Body of pancreas (tissue), 4 donors: ENCODE measurements at regions not wholly inside any gene's neighbourhood (a gene's known extent, or its start where the extent isn't known, plus 50 kb on each side); places are given as distances from the start of the nearest gene placed in this dataset.
"Not testable (repeated sequence)": the region's sequence is repeated elsewhere in the genome, so short reads cannot be mapped to it uniquely, and the experiment has no call there.

Experiments used
- ATAC-seq: fragments of 150-250 bp; one replicate; pipeline ENCODE4 v1.9.1; 2016
- DNase-seq, 4 donors: peaks; one replicate each; pipeline ENCODE4 v3.0.0-alpha.2; 2019
- H3K27ac ChIP-seq, 4 donors: fragments of 200-600 bp; sonication (generic); 1 replicate in 3 of 4; 2 replicates in 1 of 4; pipeline versions ENCODE4 v1.5.1 to v1.6.1; 2016 to 2019; ENCODE audit warnings: mild to moderate bottlenecking in 1 of 4, mixed read lengths in 1 of 4, moderate library complexity in 1 of 4
- H3K27me3 ChIP-seq, 2 donors: fragments of 200-600 bp; sonication (generic); one replicate each; pipeline ENCODE4 v1.6.0; 2016; ENCODE audit warnings: mild to moderate bottlenecking in 1 of 2
- H3K36me3 ChIP-seq, 2 donors: fragments of 200-600 bp; sonication (generic); replicated peaks in 1 of 2; 2 replicates each; pipeline ENCODE4 v1.5.1; 2016; ENCODE audit warnings: low read depth in 2 of 2; ENCODE audit not compliant: insufficient read depth in 1 of 2
- H3K4me1 ChIP-seq: fragments of 200-600 bp; sonication (generic); one replicate; pipeline ENCODE4 v1.6.0; 2016
- H3K4me3 ChIP-seq, 2 donors: fragments of 200-600 bp; sonication (generic); 1 replicate in 1 of 2; 2 replicates in 1 of 2; pipeline ENCODE4 v1.5.1; 2016 to 2019
- H3K9me3 ChIP-seq, 3 donors: fragments of 200-600 bp; sonication (generic); 1 replicate in 2 of 3; 2 replicates in 1 of 3; pipeline ENCODE4 v1.5.1; 2016
- POLR2A ChIP-seq, 3 donors: fragments of 450-650 bp; IDR thresholded peaks; one replicate each; pipeline ENCODE4 v1.6.1; 2016; ENCODE audit warnings: antibody characterized with exemption in 3 of 3, mild to moderate bottlenecking in 2 of 3
- WGBS, 2 donors: methylation state at CpG; one replicate each; pipeline ENCODE4 v1.1.5; 2017; 5-methylcytosine and 5-hydroxymethylcytosine counted together
- intact Hi-C: fragments of 100-400 bp; cut with DNase I; formaldehyde crosslinking; loops from one replicate; pipeline ENCODE4 v1.15.1; 2023
- TF ChIP-seq, protein P1 (sequence below), 7 experiments: fragments of 450-650 bp in 4 of 7; fragments of 200-600 bp in 3 of 7; sonication (generic) in 3 of 7; IDR thresholded peaks; one replicate each; pipeline ENCODE4 v1.5.1; 2016 to 2019; ENCODE audit warnings: antibody characterized with exemption in 7 of 7

DNA sequence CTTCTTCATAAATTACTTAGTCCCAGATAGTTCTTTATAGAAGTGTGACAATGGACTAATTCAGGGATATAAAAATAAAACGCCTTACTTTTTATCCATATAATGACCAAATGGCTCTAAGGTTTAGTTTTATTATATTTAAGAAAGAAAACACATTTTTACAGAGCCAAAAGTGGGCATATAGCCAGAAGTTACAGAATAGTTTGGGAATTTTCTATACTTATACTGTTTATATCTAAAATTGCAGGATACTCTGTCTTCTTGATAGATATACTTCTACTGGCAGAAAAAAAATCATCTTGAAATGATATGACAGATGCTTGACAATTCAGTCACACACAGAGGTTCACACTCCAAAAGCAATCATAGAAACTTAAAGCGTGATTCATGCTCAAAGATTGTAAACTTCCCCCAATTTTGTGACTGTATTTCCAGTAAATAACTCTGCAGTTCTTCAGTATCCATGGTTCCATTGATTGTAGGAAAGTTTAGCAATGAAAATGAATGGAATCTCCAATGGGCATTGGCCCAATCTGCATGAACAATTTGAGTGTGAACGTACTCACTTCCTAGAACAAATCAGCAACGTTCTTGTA is 307.8 kb downstream of the NOVA1 start:
- no peak for DNase-seq
- Histone ChIP-seq H3K4me1 (no peaks in the 10 kb centered on the region), H3K36me3 (no peaks in the 10 kb centered on the region), H3K27me3 (no peaks in the 10 kb centered on the region), H3K9me3 (no peaks in the 10 kb centered on the region), H3K27ac (no peak overlapping the region), H3K4me3 (no peak overlapping the region)
- TF ChIP-seq, protein P1, sequence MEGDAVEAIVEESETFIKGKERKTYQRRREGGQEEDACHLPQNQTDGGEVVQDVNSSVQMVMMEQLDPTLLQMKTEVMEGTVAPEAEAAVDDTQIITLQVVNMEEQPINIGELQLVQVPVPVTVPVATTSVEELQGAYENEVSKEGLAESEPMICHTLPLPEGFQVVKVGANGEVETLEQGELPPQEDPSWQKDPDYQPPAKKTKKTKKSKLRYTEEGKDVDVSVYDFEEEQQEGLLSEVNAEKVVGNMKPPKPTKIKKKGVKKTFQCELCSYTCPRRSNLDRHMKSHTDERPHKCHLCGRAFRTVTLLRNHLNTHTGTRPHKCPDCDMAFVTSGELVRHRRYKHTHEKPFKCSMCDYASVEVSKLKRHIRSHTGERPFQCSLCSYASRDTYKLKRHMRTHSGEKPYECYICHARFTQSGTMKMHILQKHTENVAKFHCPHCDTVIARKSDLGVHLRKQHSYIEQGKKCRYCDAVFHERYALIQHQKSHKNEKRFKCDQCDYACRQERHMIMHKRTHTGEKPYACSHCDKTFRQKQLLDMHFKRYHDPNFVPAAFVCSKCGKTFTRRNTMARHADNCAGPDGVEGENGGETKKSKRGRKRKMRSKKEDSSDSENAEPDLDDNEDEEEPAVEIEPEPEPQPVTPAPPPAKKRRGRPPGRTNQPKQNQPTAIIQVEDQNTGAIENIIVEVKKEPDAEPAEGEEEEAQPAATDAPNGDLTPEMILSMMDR (IDR thresholded peaks at IDR 0.05): no peak
- TF ChIP-seq POLR2A (IDR thresholded peaks at IDR 0.05): no peak
- no peak for ATAC-seq
- intact Hi-C loops: no loop called here
- 39 to 41% methylated on average over 4 of the region's 4 CpGs for WGBS, 2 donors

DNA sequence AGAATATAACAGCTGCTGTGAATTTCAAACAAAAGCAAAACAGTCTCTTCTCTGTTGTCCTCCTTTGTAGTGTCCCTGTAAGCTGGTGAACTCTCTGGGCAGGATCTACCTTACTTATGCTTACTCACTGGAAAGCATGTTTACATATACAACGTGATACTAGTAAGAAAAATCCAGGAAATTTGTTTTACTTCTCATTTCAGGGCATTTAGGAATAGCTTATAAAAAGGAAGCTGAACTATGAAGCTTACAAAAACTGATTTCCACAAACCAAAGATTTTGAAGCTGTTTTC is 311.0 kb downstream of the NOVA1 start:
- no peak for TF ChIP-seq POLR2A (IDR thresholded peaks at IDR 0.05)
- TF ChIP-seq, protein P1 (IDR thresholded peaks at IDR 0.05): no peak
- Histone ChIP-seq H3K4me3 (no peak overlapping the region), H3K4me1 (no peaks in the 10 kb centered on the region), H3K9me3 (no peaks in the 10 kb centered on the region), H3K27me3 (no peaks in the 10 kb centered on the region), H3K36me3 (no peaks in the 10 kb centered on the region), H3K27ac (no peak overlapping the region)
- intact Hi-C loops: no loop called here
- DNase-seq: no peak
- no peak for ATAC-seq
- WGBS, 2 donors: 3 to 6% methylated on average over 1 of the region's 1 CpG

DNA sequence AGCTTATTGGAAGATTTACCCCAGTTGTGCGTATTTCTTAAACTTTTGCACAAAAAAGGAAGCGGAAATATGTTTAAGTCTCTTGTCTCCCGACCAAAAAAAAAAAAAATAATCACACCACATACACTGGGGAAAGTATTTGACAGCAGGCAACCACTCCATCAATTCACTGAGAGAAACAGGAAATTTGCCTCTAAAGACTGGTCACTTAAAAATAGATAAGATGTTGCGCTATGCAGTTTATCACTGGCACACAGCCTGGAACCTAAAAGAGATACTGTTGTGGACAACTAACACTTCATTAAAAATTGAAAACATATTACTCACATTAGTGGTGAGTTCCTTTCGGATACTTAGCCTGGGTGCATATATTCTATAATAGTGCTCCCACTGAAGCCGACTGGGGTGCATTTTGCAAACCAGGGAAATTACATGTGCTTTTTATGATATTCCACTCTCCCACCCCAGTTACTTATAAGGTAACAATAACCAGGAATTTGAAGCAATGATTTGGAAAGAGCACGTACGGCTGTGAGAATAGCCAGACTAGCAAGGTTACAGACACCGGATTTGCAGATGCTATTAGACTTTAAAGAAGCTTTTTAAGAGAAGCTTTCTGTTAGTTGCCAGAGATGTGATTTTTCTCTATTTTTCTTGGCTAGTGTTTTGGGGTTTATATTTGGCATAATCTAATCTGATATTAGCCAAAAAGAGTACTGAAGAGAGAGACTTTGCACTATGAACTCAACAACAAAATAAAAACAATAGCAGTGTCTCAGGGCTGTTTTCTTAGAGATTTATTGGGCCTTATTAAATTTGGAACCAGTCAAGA is 311.5 kb downstream of the NOVA1 start:
- WGBS, 2 donors: 41 to 48% methylated on average over 9 of the region's 9 CpGs
- Histone ChIP-seq H3K27me3 (no peaks in the 10 kb centered on the region), H3K36me3 (no peaks in the 10 kb centered on the region), H3K4me1 (no peaks in the 10 kb centered on the region), H3K27ac (no peak overlapping the region), H3K9me3 (no peaks in the 10 kb centered on the region), H3K4me3 (no peak overlapping the region)
- intact Hi-C loops: no loop called here
- TF ChIP-seq, protein P1 (IDR thresholded peaks at IDR 0.05): no peak
- no peak for TF ChIP-seq POLR2A (IDR thresholded peaks at IDR 0.05)
- ATAC-seq (no peak), DNase-seq (no peak)

DNA sequence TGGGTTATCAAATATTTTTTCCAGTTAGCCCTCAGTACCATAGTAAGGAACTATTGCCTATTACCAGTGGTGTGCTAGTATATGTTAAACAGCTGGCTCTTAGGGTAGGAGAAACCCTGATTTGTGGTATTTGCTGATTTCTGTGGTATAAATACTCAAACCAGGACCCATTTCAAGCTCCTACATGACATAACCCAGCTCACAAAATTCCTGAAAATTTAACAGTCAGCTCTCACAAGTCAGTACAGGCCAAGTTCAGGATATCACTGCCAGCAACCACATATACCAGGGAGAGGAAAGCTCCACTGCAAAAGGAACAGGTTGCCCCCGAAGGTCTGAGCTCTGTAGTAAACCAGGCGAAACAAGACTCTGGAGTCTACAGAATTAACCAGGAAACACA is 315.3 kb downstream of the NOVA1 start:
- H3K9me3 ChIP-seq: no peaks in the 10 kb centered on the region
- no peaks in the 10 kb centered on the region for H3K36me3 ChIP-seq
- no peak overlapping the region for H3K27ac ChIP-seq
- TF ChIP-seq, protein P1 (IDR thresholded peaks at IDR 0.05): no peak
- no peak for TF ChIP-seq POLR2A (IDR thresholded peaks at IDR 0.05)
- H3K27me3 ChIP-seq: no peaks in the 10 kb centered on the region
- DNase-seq: no peak
- intact Hi-C loops: no loop called here
- H3K4me1 ChIP-seq: no peaks in the 10 kb centered on the region
- no peak for ATAC-seq
- 43 to 85% methylated on average over 2 of the region's 2 CpGs for WGBS, 2 donors
- H3K4me3 ChIP-seq: no peak overlapping the region

GRCh38 chr14:26282011-26282410 is 315.8 kb downstream of the NOVA1 start:
- H3K4me1 ChIP-seq, H3K27me3 ChIP-seq, intact Hi-C loops, H3K4me3 ChIP-seq, ATAC-seq, H3K9me3 ChIP-seq, DNase-seq, H3K36me3 ChIP-seq, H3K27ac ChIP-seq: not testable (repeated sequence)
- WGBS, 2 donors: 47 to 53% methylated on average over 5 of the region's 5 CpGs
